Smooth muscle cell of the brain vasculature (primary cell): ENCODE measurements at regions not wholly inside any gene's neighbourhood (a gene's known extent, or its start where the extent isn't known, plus 50 kb on each side); places are given as distances from the start of the nearest gene placed in this dataset.

Experiments used
- DNase-seq: peaks from one replicate; pipeline ENCODE4 v3.0.0-alpha.2; 2012; ENCODE audit warnings: low read depth, low spot score

DNA sequence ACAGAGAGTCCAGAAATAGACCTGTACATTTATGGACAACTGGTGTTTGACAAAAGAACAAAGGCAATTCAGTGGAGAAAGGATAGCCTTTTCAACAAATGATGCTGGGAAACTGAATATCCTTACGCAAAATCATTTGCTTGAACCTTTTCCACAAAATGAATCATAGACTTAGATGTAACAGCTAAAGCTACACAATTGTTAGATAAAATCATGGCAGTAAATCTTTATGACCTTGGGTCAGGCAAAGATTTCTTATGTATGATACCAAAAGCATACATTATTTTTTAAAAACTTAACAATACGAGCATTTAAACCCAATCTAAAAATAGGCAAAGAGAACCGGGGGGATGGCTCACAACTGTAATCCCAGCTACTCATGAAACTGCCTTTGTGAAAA, 73.5 kb upstream of the DST start:
- DNase-seq: no peak

GRCh38 chr6:56715741-56716140, 73.1 kb upstream of the DST start:
- no peak for DNase-seq

- DNase-seq: no peak
These were observed 72.3 kb upstream of the DST start for GRCh38 chr6:56714982-56715456.

DNA sequence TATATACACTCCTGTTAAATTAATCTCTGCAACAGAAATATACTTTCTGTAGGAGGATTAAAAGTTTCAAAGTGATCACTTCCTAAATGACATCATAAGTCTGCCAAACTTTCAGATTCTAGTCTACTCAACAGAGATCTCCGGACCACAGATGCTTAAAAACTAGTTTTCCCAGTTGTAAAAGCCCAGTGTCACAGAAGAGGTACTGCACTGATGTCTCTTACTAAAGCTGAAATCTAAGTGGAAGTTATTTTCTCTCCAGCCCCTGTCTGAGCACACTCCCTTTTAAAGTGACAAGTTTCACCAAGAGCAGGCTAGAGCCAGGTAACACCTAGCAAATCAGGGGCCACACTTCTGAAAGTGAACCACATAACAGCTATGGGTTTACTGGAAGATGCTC, 71.6 kb upstream of the DST start:
- DNase-seq: no peak

DNA sequence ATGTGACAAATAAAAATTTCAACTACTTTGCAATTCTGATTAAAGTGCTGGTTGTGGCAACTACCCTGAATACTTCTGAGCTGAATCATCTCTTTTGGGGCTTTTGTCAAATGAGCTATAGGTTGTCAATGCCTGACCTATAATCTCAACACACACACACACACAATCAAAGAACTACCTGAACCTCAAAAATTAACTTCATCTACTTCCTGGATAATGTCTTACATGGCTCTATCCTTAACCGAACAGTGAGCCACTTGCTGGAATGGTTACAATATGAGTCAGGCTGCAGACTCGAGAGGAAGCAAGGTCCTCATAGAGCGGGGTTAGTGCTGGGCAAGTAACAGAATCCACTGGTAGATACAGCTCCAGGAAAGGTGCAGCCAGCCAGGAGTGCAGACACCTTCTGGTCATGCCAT, 70.6 kb upstream of the DST start:
- no peak for DNase-seq

GRCh38 chr6:56710967-56711366, 68.3 kb upstream of the DST start:
- no peak for DNase-seq

- DNase-seq: no peak
These were observed 67.0 kb upstream of the DST start for GRCh38 chr6:56709650-56710049.

- no peak for DNase-seq
These were observed 66.3 kb upstream of the DST start for GRCh38 chr6:56708810-56709597.

DNA sequence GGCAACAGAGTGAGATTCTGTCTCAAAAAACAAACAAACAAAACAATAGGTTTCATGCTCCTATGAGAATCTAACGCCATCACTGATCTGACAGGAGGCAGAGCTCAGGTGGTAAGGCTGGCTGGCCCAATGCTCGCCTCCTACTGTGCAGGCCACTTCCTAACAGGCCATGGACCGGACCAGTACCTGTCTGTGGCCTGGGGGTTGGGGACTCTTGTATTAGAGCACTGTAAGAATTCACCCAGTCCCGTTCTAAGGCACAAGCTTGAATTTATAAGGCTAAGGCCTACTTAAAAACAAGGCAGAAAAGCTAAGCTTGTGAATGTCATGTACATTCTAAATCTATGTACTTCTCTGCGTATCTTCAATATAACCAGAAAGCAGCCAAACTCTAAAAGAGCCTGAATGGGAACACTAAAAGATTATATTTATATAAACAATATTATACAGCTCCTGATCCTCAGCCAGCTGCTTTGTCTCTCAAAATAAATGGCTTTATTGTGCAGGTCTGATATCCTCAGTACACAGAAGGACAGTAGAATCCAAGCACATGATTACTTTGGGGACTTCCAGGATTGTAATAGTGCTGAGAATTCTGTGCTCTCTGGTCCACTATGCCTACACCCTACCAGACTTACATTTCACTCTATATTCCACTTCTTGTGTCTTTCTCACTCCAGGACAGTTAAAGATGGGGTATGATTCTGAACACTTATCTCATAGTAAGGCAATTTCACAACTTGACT, 64.5 kb upstream of the DST start:
- no peak for DNase-seq

DNA sequence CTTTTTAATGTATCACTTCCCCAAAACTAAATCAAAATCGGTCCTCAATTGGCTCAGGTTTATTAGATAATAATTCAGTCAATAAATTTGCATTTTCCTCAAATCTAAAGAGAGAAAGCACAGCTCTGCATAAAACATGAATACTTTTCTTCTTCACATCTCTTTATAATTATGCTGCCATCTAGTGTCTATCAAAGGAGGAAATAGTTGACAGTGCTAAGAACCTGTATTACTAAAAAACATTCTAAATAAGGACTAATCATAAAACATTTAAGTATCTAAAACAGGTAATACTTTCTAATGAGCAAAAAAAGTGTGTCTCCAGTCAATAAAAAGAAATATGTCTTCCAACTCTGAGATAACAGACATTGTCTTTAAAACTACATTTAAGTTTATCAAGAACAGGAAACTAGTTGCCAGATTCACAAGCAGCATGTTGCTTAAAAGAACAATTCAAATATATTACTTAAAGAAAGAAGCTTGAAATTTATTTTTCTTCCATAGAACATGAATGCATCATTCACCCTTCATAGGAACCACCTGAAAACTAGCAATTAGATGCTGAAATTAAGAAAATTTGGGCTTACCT, 56.5 kb upstream of the DST start:
- DNase-seq: no peak

DNA sequence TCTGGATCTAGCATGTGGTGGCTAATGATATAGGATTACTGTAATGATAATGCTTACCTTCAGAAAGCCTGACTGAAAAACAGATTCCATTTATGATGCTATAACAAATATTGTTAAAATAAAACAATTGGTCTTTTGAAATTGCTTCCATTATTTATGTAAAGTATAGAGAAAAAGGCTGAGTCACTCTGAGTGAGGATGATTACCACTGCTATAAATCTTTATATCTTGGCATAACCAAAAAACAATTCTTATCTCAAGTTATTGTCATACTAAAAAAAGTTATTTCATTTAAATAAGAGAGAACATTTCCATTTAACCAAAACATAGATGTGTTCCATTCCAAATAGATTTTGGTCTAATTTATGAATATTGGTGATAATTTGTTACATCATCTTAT, 53.0 kb upstream of the DST start:
- DNase-seq: no peak

- no peak for DNase-seq
These were observed 51.3 kb upstream of the DST start for GRCh38 chr6:56694002-56694401.

DNA sequence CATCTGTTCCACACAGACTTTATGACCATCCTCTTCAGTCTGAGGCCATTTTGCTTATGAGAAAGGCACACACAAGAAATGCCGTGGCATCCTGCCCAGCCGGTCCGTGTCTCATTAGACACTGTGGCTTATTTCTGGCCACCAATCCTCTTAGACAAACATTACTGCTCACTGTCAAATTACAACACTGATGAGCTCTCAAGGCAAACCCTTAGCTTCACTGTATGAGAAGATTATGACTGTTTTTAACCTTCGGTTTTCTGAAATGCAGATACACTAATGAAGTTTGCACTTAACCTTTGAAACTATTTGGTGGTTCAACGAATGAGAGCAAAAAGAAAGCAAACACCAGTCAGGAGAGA, 50.5 kb upstream of the DST start:
- no peak for DNase-seq

DNA sequence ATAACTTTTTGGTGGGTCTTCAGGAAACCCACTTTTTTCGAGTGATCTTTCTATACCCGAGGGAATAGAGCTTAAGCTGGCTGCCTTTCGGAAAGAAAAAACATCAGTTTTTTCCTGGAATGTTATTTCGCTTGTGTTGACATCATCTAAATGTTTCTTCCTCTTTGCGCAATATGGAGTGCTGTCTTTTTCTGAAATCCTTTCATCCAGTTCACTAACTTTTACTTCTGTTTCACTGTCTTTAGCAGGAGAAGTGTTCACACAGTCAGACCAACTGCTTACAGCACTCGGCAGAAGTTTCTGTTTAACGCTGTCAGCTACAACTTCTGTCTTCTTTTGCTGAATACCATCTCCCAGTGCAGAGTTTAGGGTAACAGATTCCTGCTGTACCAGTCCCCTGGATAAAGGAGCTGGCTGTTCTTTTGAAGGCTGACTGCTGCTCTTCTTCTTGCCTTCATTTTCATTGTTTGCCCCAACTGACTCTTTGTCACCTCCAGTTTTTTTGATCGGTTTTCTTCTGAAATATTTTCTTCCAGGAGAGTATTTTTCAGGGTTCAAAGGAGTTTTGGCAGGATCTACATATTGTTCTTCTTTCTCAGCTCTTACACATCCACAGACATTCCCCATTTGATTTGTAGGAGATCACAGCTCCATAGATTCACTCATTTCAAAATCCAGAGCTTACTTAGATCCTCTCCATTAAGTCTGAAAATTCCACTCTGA, 50.0 kb upstream of the DST start:
- no peak for DNase-seq
